Gastroesophageal sphincter (tissue), 4 donors: ENCODE measurements at regions not wholly inside any gene's neighbourhood (a gene's known extent, or its start where the extent isn't known, plus 50 kb on each side); places are given as distances from the start of the nearest gene placed in this dataset.

Experiments used
- ATAC-seq: fragments of 150-250 bp; one replicate; pipeline ENCODE4 v1.9.1; 2016; ENCODE audit warnings: mild to moderate bottlenecking, moderate library complexity
- H3K27ac ChIP-seq, 4 donors: fragments of 200-600 bp; sonication (generic) in 3 of 4; 1 replicate in 3 of 4; 2 replicates in 1 of 4; pipeline ENCODE4 v1.5.1; 2016 to 2019
- H3K27me3 ChIP-seq: fragments of 200-600 bp; sonication (generic); one replicate; pipeline ENCODE4 v1.5.1; 2019
- H3K36me3 ChIP-seq, 2 donors: fragments of 200-600 bp; sonication (generic); one replicate each; pipeline ENCODE4 v1.5.1; 2019; ENCODE audit warnings: control low read depth in 1 of 2
- H3K4me1 ChIP-seq, 3 donors: fragments of 200-600 bp; sonication (generic); 1 replicate in 2 of 3; 2 replicates in 1 of 3; pipeline ENCODE4 v1.5.1; 2016 to 2019; ENCODE audit warnings: control low read depth in 2 of 3
- H3K4me3 ChIP-seq, 2 donors: fragments of 200-600 bp; sonication (generic); one replicate each; pipeline ENCODE4 v1.5.1; 2019; ENCODE audit warnings: mild to moderate bottlenecking in 1 of 2, moderate library complexity in 1 of 2
- H3K9me3 ChIP-seq, 3 donors: fragments of 200-600 bp; sonication (generic); one replicate each; pipeline ENCODE4 v1.5.1; 2017 to 2019; ENCODE audit warnings: control low read depth in 2 of 3
- CTCF ChIP-seq, 4 experiments: fragments of 200-600 bp in 2 of 4; fragments of 450-650 bp in 2 of 4; sonication (generic) in 1 of 4; IDR thresholded peaks; one replicate each; pipeline ENCODE4 v1.5.1; 2017 to 2019; ENCODE audit warnings: antibody characterized with exemption in 4 of 4, mild to moderate bottlenecking in 2 of 4, moderate library complexity in 2 of 4
- EP300 ChIP-seq: sonication (generic); formaldehyde crosslinking; IDR thresholded peaks from one replicate; pipeline ENCODE4 v1.6.1; 2017; ENCODE audit warnings: antibody characterized with exemption, mild to moderate bottlenecking
- POLR2A ChIP-seq, 2 donors: fragments of 450-650 bp; IDR thresholded peaks; one replicate each; pipeline ENCODE4 v1.6.1; 2017; ENCODE audit warnings: antibody characterized with exemption in 2 of 2, mild to moderate bottlenecking in 2 of 2, moderate library complexity in 1 of 2
- POLR2AphosphoS5 ChIP-seq: sonication (generic); formaldehyde crosslinking; IDR thresholded peaks from one replicate; pipeline ENCODE4 v1.6.1; 2017; ENCODE audit warnings: antibody characterized with exemption
- WGBS, 2 donors: methylation state at CpG; one replicate each; pipeline ENCODE4 v1.1.5; 2018; ENCODE audit warnings: low coverage in 1 of 2; 5-methylcytosine and 5-hydroxymethylcytosine counted together

DNA sequence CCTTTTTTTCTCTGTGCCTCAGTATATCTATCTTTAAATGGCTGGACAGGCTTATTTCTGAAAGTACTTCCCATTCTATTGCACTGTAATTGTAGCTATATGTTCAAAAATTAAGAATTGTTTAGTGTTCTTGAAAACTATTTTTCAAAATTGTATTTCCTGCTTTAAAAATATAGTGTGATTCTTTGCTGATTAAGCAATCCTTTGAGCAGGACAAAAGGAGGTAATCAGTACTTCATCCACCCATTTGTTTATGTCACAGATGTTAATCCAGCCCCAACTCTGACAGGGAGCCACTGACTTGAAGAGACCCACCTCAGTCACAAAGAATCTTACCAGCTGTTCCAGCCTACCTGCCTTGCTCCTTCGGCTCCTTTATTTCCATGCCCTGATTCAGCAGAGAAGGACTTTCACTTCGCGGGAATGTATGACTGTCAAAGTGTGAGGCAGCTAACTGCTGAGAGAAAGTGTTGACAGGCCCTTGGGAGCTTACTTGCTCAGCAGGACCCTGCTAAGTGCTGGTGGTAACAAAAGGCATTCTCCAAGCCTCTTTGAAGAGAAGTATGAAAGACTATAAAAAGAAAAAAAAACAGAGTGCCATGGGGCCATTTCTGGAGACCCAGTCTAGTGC, 393.3 kb upstream of the CYRIA start:
- Histone ChIP-seq H3K36me3 (no peaks in the 10 kb centered on the region), H3K4me1 (no peaks in the 10 kb centered on the region), H3K27ac (no peak overlapping the region), H3K27me3 (no peaks in the 10 kb centered on the region), H3K4me3 (no peak overlapping the region), H3K9me3 (no peaks in the 10 kb centered on the region)
- no peak for TF ChIP-seq POLR2A (IDR thresholded peaks at IDR 0.05)
- no peak for TF ChIP-seq EP300
- TF ChIP-seq POLR2AphosphoS5, result no peak
- TF ChIP-seq CTCF (IDR thresholded peaks at IDR 0.05), result no peak
- ATAC-seq, result no peak
- 0% methylated on average over 1 of the region's 3 CpGs; no CpG with 5 or more reads in 1 of the 2 donors for WGBS, 2 donors

GRCh38 chr2:17057109-17058017, 391.7 kb upstream of the CYRIA start:
- ATAC-seq, result no peak
- Histone ChIP-seq H3K4me1 (no peaks in the 10 kb centered on the region), H3K27me3 (no peaks in the 10 kb centered on the region), H3K36me3 (no peaks in the 10 kb centered on the region), H3K4me3 (no peak overlapping the region), H3K27ac (no peak overlapping the region), H3K9me3 (no peaks in the 10 kb centered on the region)
- TF ChIP-seq EP300 (no peak), POLR2AphosphoS5 (no peak)
- 61 to 64% methylated on average over 5 of the region's 5 CpGs for WGBS, 2 donors

GRCh38 chr2:17056236-17056635, 390.6 kb upstream of the CYRIA start:
- TF ChIP-seq EP300 (no peak), POLR2AphosphoS5 (no peak), CTCF (IDR thresholded peaks at IDR 0.05) (no peak)
- 82 to 88% methylated on average over 1 to 4 of the region's 4 CpGs for WGBS, 2 donors
- Histone ChIP-seq H3K4me1 (no peaks in the 10 kb centered on the region), H3K36me3 (no peaks in the 10 kb centered on the region), H3K9me3 (no peaks in the 10 kb centered on the region), H3K4me3 (no peak overlapping the region), H3K27ac (no peak overlapping the region), H3K27me3 (no peaks in the 10 kb centered on the region)
- ATAC-seq, result no peak

DNA sequence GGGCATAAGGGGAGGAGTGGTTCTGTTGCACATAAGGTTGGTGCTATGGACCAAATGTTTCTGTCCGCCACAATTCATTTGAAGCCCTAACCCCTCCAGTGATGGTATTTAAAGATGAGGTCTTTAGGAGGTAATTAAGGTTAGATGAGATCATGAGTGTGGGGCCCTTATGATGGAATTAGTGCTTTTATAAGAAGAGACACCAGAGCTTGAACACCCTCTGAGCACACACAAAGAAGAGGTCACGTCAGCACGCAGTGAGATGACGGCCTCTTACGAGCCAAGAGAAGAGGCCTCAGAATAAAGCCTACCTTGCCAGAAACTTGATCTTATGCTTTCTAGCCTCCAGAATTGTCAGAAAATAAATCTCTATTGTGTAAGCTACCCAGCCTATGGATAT, 386.4 kb upstream of the CYRIA start:
- WGBS, 2 donors, result 91 to 97% methylated on average over 4 of the region's 5 CpGs
- Histone ChIP-seq H3K9me3 (no peaks in the 10 kb centered on the region), H3K27me3 (no peaks in the 10 kb centered on the region), H3K4me3 (no peak overlapping the region), H3K4me1 (no peaks in the 10 kb centered on the region), H3K27ac (no peak overlapping the region), H3K36me3 (no peaks in the 10 kb centered on the region)
- TF ChIP-seq POLR2AphosphoS5, result no peak
- TF ChIP-seq CTCF (IDR thresholded peaks at IDR 0.05), result no peak
- TF ChIP-seq POLR2A (IDR thresholded peaks at IDR 0.05), result no peak
- TF ChIP-seq EP300, result no peak
- ATAC-seq, result no peak

- Histone ChIP-seq H3K4me1 (no peaks in the 10 kb centered on the region), H3K27ac (no peak overlapping the region), H3K9me3 (no peaks in the 10 kb centered on the region), H3K27me3 (no peaks in the 10 kb centered on the region), H3K36me3 (no peaks in the 10 kb centered on the region), H3K4me3 (no peak overlapping the region)
- TF ChIP-seq EP300 (no peak), CTCF (IDR thresholded peaks at IDR 0.05) (no peak)
- no peak for ATAC-seq
Measured at GRCh38 chr2:17051538-17051937, 385.9 kb upstream of the CYRIA start.
